HG03066 (cell line): ENCODE measurements at regions not wholly inside any gene's neighbourhood (a gene's known extent, or its start where the extent isn't known, plus 50 kb on each side); places are given as distances from the start of the nearest gene placed in this dataset.

Source experiments
- ATAC-seq: cut with Tn5 transposase; IDR thresholded peaks from one replicate; pipeline ENCODE4 v1.9.1; 2021; ENCODE audit warnings: low read depth; ENCODE audit not compliant: unreplicated experiment

DNA sequence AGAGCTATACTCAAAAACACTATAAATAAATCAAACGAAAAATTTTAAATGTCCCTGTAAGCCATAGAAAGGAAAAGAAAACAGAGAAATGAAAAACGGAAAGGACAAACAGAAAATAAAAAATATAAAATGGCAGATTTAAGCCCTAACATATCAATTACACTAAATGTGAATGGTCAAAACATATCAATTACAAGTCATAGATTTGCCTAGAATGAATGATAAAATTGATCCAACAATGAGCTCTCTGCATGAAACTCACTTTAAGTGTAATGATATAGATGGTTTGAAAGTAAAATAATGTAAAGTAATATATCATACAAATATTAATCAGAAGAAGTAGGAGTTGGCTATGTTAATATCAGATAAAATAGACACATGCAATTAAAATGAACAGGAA lies 54.2 kb upstream of the TCF4 start:
- ATAC-seq, result no peak

- ATAC-seq, result no peak
Observed at GRCh38 chr18:55641486-55641885, 53.5 kb upstream of the TCF4 start.
